Testis (tissue), 2 donors: ENCODE measurements at regions not wholly inside any gene's neighbourhood (a gene's known extent, or its start where the extent isn't known, plus 50 kb on each side); places are given as distances from the start of the nearest gene placed in this dataset.

Experiments
- DNase-seq: peaks from one replicate; pipeline ENCODE4 v3.0.0-alpha.2; 2019
- H3K27ac ChIP-seq, 2 donors: fragments of 200-600 bp; sonication (generic); one replicate each; pipeline ENCODE4 v1.5.1; 2019
- H3K27me3 ChIP-seq: fragments of 200-600 bp; sonication (generic); one replicate; pipeline ENCODE4 v1.5.1; 2019
- H3K36me3 ChIP-seq: fragments of 200-600 bp; sonication (generic); one replicate; pipeline ENCODE4 v1.5.1; 2017; ENCODE audit warnings: low read depth; ENCODE audit errors: missing control alignments
- H3K4me1 ChIP-seq: fragments of 200-600 bp; sonication (generic); one replicate; pipeline ENCODE4 v1.5.1; 2019
- H3K4me3 ChIP-seq, 2 donors: fragments of 200-600 bp; sonication (generic); one replicate each; pipeline ENCODE4 v1.5.1; 2017 to 2019
- H3K9me3 ChIP-seq: fragments of 200-600 bp; sonication (generic); one replicate; pipeline ENCODE4 v1.5.1; 2017
- POLR2A ChIP-seq: fragments of 450-650 bp; IDR thresholded peaks from one replicate; pipeline ENCODE4 v1.6.1; 2017; ENCODE audit warnings: antibody characterized with exemption, mild to moderate bottlenecking, moderate library complexity
- WGBS, 2 donors: methylation state at CpG; one replicate each; pipeline ENCODE4 v1.1.5; 2018; 5-methylcytosine and 5-hydroxymethylcytosine counted together
- intact Hi-C: fragments of 100-400 bp; cut with DNase I; formaldehyde crosslinking; loops from one replicate; pipeline ENCODE4 v1.15.1; 2023; ENCODE audit warnings: low total_unique reads
- TF ChIP-seq, protein P1 (sequence below), 3 experiments: fragments of 450-650 bp in 2 of 3; fragments of 200-600 bp in 1 of 3; sonication (generic) in 1 of 3; IDR thresholded peaks; one replicate each; pipeline ENCODE4 v1.5.1; 2016 to 2019; ENCODE audit warnings: antibody characterized with exemption in 3 of 3, mild to moderate bottlenecking in 2 of 3, moderate library complexity in 1 of 3

DNA sequence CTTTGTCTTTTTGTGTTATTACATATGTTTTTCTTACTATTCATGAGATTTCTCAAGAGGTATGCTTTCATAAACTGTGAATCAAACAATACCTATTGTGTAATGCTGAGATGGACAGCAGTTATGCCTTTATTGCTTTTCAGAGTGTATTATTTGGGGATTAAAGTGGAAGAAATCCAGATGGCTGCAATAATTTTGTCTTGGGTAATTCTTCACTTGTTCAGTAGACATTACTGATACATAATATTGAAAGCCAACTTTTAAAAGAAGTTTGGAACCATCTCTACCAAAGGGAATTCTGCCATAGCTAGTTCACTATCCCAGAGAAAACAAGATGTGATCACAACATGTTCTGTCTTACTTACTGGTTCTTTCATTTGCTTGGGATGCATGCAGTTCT, 253.4 kb upstream of the ZSWIM2 start:
- Histone ChIP-seq H3K27ac (no peak overlapping the region), H3K9me3 (no peaks in the 10 kb centered on the region), H3K36me3 (no peaks in the 10 kb centered on the region), H3K4me1 (no peaks in the 10 kb centered on the region), H3K4me3 (no peak overlapping the region), H3K27me3 (no peaks in the 10 kb centered on the region)
- DNase-seq = no peak
- TF ChIP-seq, protein P1, sequence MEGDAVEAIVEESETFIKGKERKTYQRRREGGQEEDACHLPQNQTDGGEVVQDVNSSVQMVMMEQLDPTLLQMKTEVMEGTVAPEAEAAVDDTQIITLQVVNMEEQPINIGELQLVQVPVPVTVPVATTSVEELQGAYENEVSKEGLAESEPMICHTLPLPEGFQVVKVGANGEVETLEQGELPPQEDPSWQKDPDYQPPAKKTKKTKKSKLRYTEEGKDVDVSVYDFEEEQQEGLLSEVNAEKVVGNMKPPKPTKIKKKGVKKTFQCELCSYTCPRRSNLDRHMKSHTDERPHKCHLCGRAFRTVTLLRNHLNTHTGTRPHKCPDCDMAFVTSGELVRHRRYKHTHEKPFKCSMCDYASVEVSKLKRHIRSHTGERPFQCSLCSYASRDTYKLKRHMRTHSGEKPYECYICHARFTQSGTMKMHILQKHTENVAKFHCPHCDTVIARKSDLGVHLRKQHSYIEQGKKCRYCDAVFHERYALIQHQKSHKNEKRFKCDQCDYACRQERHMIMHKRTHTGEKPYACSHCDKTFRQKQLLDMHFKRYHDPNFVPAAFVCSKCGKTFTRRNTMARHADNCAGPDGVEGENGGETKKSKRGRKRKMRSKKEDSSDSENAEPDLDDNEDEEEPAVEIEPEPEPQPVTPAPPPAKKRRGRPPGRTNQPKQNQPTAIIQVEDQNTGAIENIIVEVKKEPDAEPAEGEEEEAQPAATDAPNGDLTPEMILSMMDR (IDR thresholded peaks at IDR 0.05) = no peak
- TF ChIP-seq POLR2A = no peak
- intact Hi-C loops = no loop called here

DNA sequence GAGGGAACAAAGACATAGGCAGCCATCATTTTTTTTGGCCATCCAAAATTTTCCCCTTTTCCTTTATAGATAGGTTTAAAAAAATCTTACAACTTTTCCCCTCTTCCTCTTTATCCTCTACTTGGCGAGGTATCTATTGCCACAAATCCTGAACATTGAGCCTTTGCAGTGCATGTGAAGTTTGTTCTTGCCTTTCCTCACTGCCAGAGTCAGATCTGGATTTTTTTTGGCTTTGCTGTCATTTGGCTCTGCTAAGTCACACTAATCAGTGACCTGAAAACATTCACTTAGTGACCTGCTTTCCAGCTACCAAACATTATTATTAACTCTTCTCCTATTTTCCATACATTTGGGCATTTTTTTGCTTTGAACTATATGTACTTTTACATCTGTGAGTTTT, 249.2 kb upstream of the ZSWIM2 start:
- Histone ChIP-seq H3K9me3 (no peaks in the 10 kb centered on the region), H3K4me1 (no peaks in the 10 kb centered on the region), H3K27ac (no peak overlapping the region), H3K36me3 (no peaks in the 10 kb centered on the region), H3K4me3 (no peak overlapping the region), H3K27me3 (no peaks in the 10 kb centered on the region)
- no peak for TF ChIP-seq POLR2A
- TF ChIP-seq, protein P1 (IDR thresholded peaks at IDR 0.05) = no peak
- WGBS, 2 donors = 76 to 90% methylated on average over 1 of the region's 1 CpG
- intact Hi-C loops = no loop called here
- no peak for DNase-seq

DNA sequence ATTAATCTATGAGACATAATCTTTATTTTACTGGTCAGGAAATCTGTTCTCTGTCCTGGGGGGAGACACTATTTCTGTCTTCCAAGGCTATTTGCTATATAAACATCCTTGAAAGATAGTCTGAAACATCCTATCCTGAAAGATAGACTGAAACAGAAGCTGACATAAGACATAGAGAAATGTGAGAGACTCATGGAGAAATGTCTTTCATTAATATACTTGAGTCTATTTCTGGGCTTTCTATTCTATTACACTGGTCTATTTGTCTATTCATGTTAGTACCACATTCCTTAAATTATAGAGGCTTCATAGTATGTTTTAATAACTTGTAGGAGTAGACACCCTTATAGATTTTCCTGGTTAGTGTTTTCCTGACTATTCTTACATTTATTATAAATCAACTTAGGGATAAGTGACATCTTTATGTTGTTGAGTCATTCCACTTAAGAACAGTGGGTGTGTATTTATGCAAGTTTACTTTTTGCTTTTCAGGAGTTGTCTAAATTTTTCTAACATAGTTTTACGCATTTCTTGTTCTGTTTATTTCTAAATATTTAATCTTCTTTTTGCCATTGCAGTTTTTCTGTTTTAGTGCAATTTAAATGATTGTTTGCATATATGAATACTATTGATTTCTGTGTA, 244.9 kb upstream of the ZSWIM2 start:
- no peak for DNase-seq
- Histone ChIP-seq H3K9me3 (no peaks in the 10 kb centered on the region), H3K36me3 (no peaks in the 10 kb centered on the region), H3K27ac (no peak overlapping the region), H3K4me3 (no peak overlapping the region), H3K27me3 (no peaks in the 10 kb centered on the region), H3K4me1 (no peaks in the 10 kb centered on the region)
- intact Hi-C loops = no loop called here
- WGBS, 2 donors = 86 to 96% methylated on average over 1 of the region's 1 CpG
- TF ChIP-seq, protein P1 (IDR thresholded peaks at IDR 0.05) = no peak
- no peak for TF ChIP-seq POLR2A

DNA sequence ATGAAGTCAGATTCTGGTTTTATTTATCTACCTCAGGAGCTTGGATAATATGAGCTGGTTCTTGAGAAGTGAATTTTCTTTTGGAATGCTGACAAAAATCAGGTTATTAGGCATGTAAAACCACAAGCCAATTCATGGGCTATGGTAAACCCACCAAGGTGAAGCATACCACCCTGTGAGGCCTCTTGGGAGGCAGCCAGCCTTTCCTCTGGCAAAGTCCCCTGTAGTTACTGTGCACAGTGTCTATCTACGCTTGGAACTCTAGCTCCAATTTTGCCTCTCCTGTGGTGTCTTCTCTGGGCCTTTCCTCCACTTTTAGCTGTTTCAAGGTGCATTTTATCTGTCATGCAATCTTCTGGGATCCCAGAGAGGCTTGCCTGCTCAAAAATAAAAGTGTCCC, 242.7 kb upstream of the ZSWIM2 start:
- intact Hi-C loops = no loop called here
- no peak for DNase-seq
- no peaks in the 10 kb centered on the region for H3K27me3 ChIP-seq
- H3K27ac ChIP-seq = no peak overlapping the region
- no peaks in the 10 kb centered on the region for H3K4me1 ChIP-seq
- no peaks in the 10 kb centered on the region for H3K36me3 ChIP-seq
- no peak overlapping the region for H3K4me3 ChIP-seq
- H3K9me3 ChIP-seq = no peaks in the 10 kb centered on the region
- 100% methylated on average over 1 of the region's 1 CpG for WGBS, 2 donors
- TF ChIP-seq, protein P1 (IDR thresholded peaks at IDR 0.05) = no peak
- TF ChIP-seq POLR2A = no peak

DNA sequence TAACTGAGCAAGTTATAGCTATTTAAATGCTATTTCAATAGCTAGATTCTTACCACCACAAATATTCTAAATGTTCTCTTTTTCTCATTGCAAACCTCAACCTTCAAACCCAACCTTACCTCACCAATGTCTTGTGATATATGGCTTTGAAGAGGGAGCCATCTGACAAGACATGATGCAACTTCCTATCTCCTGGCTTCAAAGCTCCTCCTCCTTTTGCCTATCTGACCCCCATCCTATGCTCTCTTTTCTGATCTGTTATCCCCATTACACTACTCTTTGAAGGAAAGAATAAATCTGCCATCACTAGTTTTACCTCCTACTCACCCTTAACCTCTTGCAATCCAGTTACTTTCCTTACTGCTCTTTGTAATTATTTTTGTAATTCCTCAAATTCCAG, 235.6 kb upstream of the ZSWIM2 start:
- H3K4me1 ChIP-seq = no peaks in the 10 kb centered on the region
- H3K27ac ChIP-seq = no peak overlapping the region
- no peak overlapping the region for H3K4me3 ChIP-seq
- no peak for DNase-seq
- intact Hi-C loops = no loop called here
- TF ChIP-seq, protein P1 (IDR thresholded peaks at IDR 0.05) = no peak
- no peak for TF ChIP-seq POLR2A
- no peaks in the 10 kb centered on the region for H3K9me3 ChIP-seq
- H3K27me3 ChIP-seq = no peaks in the 10 kb centered on the region
- no peaks in the 10 kb centered on the region for H3K36me3 ChIP-seq
